Kidney glomerular epithelial cell (primary cell): ENCODE measurements at regions not wholly inside any gene's neighbourhood (a gene's known extent, or its start where the extent isn't known, plus 50 kb on each side); places are given as distances from the start of the nearest gene placed in this dataset.

Source experiments
- DNase-seq: peaks from one replicate; lab custom pipeline; 2025; lab: John Stamatoyannopoulos, UW

- DNase-seq: no peak
Measured at GRCh38 chr2:145721681-145722080, 1201.8 kb upstream of the ZEB2 start.

GRCh38 chr2:145715601-145716000 lies 1195.7 kb upstream of the ZEB2 start:
- DNase-seq: no peak

- no peak for DNase-seq
Measured at GRCh38 chr2:145710303-145710702, 1190.4 kb upstream of the ZEB2 start.

- no peak for DNase-seq
Measured at GRCh38 chr2:145702305-145702704, 1182.4 kb upstream of the ZEB2 start.

GRCh38 chr2:145692971-145693478 lies 1173.1 kb upstream of the ZEB2 start:
- DNase-seq: peak; percentile 32

- DNase-seq: no peak
Measured at GRCh38 chr2:145691659-145692058, 1171.7 kb upstream of the ZEB2 start.

GRCh38 chr2:145690183-145690778 lies 1170.4 kb upstream of the ZEB2 start:
- DNase-seq: no peak

GRCh38 chr2:145689277-145689676 lies 1169.4 kb upstream of the ZEB2 start:
- no peak for DNase-seq

- no peak for DNase-seq
Measured at GRCh38 chr2:145688156-145688555, 1168.2 kb upstream of the ZEB2 start.

- no peak for DNase-seq
Measured at GRCh38 chr2:145687442-145688134, 1167.7 kb upstream of the ZEB2 start.

GRCh38 chr2:145685383-145686050 lies 1165.6 kb upstream of the ZEB2 start:
- DNase-seq: no peak

- no peak for DNase-seq
Measured at GRCh38 chr2:145682546-145683157, 1162.7 kb upstream of the ZEB2 start.

GRCh38 chr2:145680276-145680675 lies 1160.4 kb upstream of the ZEB2 start:
- DNase-seq: no peak

GRCh38 chr2:145677371-145677770 lies 1157.5 kb upstream of the ZEB2 start:
- DNase-seq: no peak

GRCh38 chr2:145674705-145675104 lies 1154.8 kb upstream of the ZEB2 start:
- DNase-seq: no peak

GRCh38 chr2:145669301-145669700 lies 1149.4 kb upstream of the ZEB2 start:
- no peak for DNase-seq

GRCh38 chr2:145666552-145666951 lies 1146.6 kb upstream of the ZEB2 start:
- no peak for DNase-seq

- DNase-seq: no peak
Measured at GRCh38 chr2:145657265-145657664, 1137.3 kb upstream of the ZEB2 start.

GRCh38 chr2:145655165-145655765 lies 1135.3 kb upstream of the ZEB2 start:
- DNase-seq: no peak

- DNase-seq: peak; percentile 4
Measured at GRCh38 chr2:145654746-145655145, 1134.8 kb upstream of the ZEB2 start.

GRCh38 chr2:145654156-145654555 lies 1134.2 kb upstream of the ZEB2 start:
- DNase-seq: no peak

- DNase-seq: no peak
Measured at GRCh38 chr2:145653553-145653952, 1133.6 kb upstream of the ZEB2 start.
